GM12878 (cell line): ENCODE measurements at regions not wholly inside any gene's neighbourhood (a gene's known extent, or its start where the extent isn't known, plus 50 kb on each side); places are given as distances from the start of the nearest gene placed in this dataset.

ENCODE experiments used
- ATF2 ChIP-seq: IDR thresholded peaks from 2 replicates; pipeline ENCODE4 v1.6.1; 2012; ENCODE audit warnings: low read length, inconsistent platforms
- CTCF ChIP-seq, 3 experiments: IDR thresholded peaks in 2 of 3; conservative IDR thresholded peaks in 1 of 3; 2 replicates each; pipeline ENCODE4 v1.5.1; 2011; ENCODE audit warnings: low read depth in 3 of 3, low read length in 3 of 3, mild to moderate bottlenecking in 3 of 3, control low read depth in 2 of 3, moderate library complexity in 2 of 3, inconsistent platforms in 1 of 3, mixed read lengths in 1 of 3; ENCODE audit not compliant: control insufficient read depth in 2 of 3, insufficient read depth in 1 of 3; ENCODE audit errors: extremely low read depth in 1 of 3
- MAX ChIP-seq: IDR thresholded peaks from 2 replicates; pipeline ENCODE4 v1.6.1; 2012; ENCODE audit warnings: low read depth, low read length, improper control_type of control experiment
- MEF2A ChIP-seq: IDR thresholded peaks from 2 replicates; pipeline ENCODE4 v1.6.1; 2011; ENCODE audit warnings: low read depth, mild to moderate bottlenecking, low read length, moderate library complexity; ENCODE audit not compliant: insufficient read depth
- MYC ChIP-seq: IDR thresholded peaks from 2 replicates; pipeline ENCODE4 v1.6.1; 2011; ENCODE audit warnings: mild to moderate bottlenecking, low read length, moderate library complexity, inconsistent platforms; ENCODE audit not compliant: insufficient read depth, insufficient replicate concordance, insufficient read length, severe bottlenecking
- PBX3 ChIP-seq: IDR thresholded peaks from 2 replicates; pipeline ENCODE4 v1.6.1; 2011; ENCODE audit warnings: mild to moderate bottlenecking, low read depth, low read length, moderate library complexity; ENCODE audit not compliant: insufficient replicate concordance
- POLR2A ChIP-seq: IDR thresholded peaks from 2 replicates; pipeline ENCODE4 v1.6.1; 2011; ENCODE audit warnings: low read depth, mild to moderate bottlenecking, low read length
- POLR2AphosphoS5 ChIP-seq: IDR thresholded peaks from 2 replicates; pipeline ENCODE4 v1.6.1; 2011; ENCODE audit warnings: mild to moderate bottlenecking, low read length, inconsistent platforms
- SREBF2 ChIP-seq: IDR thresholded peaks from 2 replicates; pipeline ENCODE4 v1.6.1; 2012; ENCODE audit warnings: mild to moderate bottlenecking, low read length
- YBX1 ChIP-seq: fragments of 450-650 bp; IDR thresholded peaks from 2 replicates; pipeline ENCODE4 v1.6.1; 2016; ENCODE audit warnings: antibody characterized with exemption

DNA sequence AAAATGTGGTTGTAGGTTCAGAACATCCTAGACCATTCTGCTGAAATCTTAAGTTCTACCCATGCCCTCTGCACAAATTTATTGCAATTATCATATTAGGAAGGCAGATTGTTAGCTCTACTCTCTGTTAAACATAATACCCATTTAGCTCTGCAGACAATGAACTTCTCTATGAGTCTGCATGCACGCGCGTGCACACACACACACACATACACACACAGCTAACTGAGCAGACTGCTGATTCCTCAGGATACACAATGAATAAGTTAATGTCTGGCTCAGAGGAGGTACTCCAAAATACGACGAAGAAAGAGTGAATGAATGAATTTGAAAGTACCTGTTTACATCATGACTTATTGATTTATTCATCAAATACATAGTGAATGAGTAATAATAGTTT is 276.2 kb upstream of the SORCS1 start:
- TF ChIP-seq PBX3 (no peak), CTCF (IDR thresholded peaks at IDR 0.05 in 2 of 3, conservative IDR thresholded peaks at IDR 0.05 in 1 of 3; ENCODE audit: control insufficient read depth in 2 of 3, extremely low read depth in 1 of 3, insufficient read depth in 1 of 3, low read depth in 3 of 3, low read length in 3 of 3) (no peak), MAX (no peak), YBX1 (no peak), SREBF2 (no peak), MEF2A (no peak), POLR2A (no peak), ATF2 (no peak), POLR2AphosphoS5 (no peak), MYC (no peak)
